MV-4-11 (cell line): ENCODE measurements at regions not wholly inside any gene's neighbourhood (a gene's known extent, or its start where the extent isn't known, plus 50 kb on each side); places are given as distances from the start of the nearest gene placed in this dataset.
"Not testable (repeated sequence)": the region's sequence is repeated elsewhere in the genome, so short reads cannot be mapped to it uniquely, and the experiment has no call there.

Experiments
- DNase-seq: peaks from one replicate; lab custom pipeline; 2025; lab: John Stamatoyannopoulos, UW

GRCh38 chr17:27095821-27096220 lies 198.1 kb upstream of the WSB1 start:
- not testable (repeated sequence) for DNase-seq

DNA sequence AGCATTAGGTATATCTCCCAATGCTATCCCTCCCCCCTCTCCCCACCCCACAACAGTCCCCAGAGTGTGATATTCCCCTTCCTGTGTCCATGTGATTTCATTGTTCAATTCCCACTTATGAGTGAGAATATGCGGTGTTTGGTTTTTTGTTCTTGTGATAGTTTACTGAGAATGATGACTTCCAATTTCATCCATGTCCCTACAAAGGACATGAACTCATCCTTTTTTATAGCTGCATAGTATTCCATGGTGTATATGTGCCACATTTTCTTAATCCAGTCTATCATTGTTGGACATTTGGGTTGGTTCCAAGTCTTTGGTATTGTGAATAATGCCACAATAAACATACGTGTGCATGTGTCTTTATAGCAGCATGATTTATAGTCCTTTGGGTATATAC lies 194.6 kb upstream of the WSB1 start:
- DNase-seq: not testable (repeated sequence)

GRCh38 chr17:27104605-27105221 lies 189.2 kb upstream of the WSB1 start:
- DNase-seq: not testable (repeated sequence)

DNA sequence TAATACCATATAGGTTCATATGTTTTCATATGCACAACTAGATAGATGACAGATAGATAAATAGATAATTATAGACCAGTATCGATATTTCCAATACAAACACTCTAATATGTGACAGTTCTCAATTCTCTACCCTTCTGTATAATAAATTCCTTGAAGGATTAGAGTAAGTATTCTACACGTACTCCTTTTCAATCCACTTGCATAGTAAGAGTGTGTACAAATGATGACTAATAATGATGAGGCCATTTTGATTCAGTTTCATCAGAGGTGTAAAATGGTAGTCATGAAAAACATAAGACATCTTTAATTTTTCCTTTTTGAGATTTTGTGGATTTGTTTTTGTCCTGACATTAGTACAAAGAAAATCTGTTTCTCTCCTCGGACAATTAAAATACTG lies 188.3 kb upstream of the WSB1 start:
- DNase-seq: no peak

DNA sequence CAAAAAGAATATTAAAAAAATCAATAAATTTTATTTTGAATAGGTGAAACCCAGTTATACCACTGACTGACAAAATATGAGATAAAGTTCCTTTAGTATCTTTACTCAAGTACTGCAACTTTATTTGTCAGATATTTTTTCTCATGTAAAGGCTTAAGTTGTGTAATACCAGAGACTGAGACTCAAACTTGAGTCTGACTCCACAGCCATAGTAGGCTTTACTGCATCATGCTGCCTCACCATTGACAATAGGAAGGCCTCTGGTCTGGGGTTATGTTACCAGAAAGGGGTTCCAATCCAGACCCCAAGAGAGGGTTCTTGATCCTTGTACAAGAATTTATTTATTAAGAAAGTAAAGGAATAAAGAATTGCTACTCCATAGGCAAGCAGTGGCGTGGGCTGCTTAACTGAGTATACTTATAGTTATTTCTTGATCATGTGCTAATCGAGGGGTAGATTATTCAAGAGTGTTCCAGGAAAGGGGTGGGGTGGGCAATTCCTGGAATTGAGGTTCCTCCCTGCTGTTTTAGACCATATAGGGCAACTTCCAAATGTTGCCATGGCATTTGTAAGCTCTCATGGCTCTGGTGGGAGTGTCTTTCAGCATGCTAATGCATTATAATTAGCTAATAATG lies 187.4 kb upstream of the WSB1 start:
- DNase-seq: no peak

DNA sequence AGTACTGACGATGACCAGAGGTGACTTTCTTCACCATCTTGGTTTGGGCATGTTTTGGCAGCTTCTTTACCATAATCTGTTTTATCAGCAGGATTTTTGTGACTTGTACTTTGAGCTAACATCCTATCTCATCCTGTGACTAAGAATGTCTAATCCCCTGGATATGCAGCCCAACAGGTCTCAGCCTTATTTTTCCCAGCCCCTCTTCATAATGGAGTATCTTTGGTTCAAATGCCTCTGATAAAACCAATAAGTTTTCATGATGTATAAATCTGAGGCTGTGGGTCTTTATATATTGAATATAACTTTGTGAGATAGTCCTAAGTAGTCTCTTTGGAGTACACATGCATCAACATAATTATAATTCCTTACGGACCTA lies 186.9 kb upstream of the WSB1 start:
- DNase-seq: no peak

- DNase-seq: not testable (repeated sequence)
Observed at GRCh38 chr17:27107386-27108328, 186.3 kb upstream of the WSB1 start.

DNA sequence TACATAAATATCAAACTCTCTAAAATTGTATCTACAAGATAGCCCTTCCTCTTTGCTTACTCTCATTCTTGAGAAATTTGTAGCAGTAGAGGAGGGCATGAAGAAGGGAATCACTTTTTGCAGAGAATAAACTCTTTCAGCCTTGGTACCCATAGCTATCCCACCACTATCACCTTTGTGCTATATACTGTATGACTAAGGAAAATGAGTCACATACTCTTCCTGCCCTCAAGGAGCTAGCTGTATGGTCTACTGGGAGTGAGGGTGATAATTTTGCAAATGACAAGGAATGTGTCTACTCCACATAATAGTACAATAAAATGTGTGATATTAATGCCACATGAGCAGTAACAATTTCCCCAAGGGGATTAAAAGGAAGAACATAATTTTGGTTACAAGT lies 184.6 kb upstream of the WSB1 start:
- DNase-seq: no peak

- no peak for DNase-seq
Observed at GRCh38 chr17:27153005-27153404, 140.9 kb upstream of the WSB1 start.

GRCh38 chr17:27155866-27156265 lies 138.0 kb upstream of the WSB1 start:
- no peak for DNase-seq

GRCh38 chr17:27157297-27157696 lies 136.6 kb upstream of the WSB1 start:
- no peak for DNase-seq

GRCh38 chr17:27157898-27158297 lies 136.0 kb upstream of the WSB1 start:
- DNase-seq: no peak

GRCh38 chr17:27158382-27158781 lies 135.5 kb upstream of the WSB1 start:
- DNase-seq: no peak

DNA sequence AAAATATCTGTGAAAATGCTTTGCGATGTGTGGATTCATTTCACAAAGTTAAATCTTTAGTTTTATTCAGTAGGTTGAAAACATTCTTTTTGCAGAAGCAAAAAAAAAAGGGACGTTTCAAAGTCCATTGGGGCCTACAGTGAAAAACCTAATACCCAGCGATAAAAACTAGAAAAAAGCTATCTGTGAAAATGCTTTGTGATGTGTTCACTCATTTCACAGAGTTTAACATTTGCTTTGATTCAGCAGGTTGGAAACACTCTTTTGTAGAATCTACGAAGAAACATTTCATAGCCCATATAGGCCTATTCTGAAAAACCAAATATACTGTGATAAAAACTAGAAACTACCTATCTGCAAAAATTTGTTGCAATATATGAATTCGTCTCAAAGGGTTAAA lies 113.6 kb upstream of the WSB1 start:
- DNase-seq: no peak

- DNase-seq: peak; percentile 79
Observed at GRCh38 chr17:27181379-27181925, 112.5 kb upstream of the WSB1 start.

DNA sequence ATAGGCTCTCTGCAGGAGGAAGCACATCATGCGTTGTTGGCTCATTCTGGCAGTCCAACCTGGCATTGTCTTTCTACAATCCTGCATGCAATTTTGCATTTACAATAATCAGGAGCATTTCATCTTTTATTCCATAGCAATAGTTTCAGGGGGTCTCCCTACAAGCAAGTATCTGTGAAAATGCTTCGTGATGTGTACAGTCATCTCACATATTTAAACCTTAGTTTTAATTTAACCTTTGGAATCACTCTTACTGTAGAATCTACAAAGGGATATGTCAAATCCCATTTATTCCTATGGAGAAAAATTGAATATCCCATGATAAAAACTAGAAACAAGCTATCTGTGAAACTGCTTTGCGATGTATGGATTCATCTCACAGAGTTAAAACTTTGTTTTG lies 112.0 kb upstream of the WSB1 start:
- no peak for DNase-seq

DNA sequence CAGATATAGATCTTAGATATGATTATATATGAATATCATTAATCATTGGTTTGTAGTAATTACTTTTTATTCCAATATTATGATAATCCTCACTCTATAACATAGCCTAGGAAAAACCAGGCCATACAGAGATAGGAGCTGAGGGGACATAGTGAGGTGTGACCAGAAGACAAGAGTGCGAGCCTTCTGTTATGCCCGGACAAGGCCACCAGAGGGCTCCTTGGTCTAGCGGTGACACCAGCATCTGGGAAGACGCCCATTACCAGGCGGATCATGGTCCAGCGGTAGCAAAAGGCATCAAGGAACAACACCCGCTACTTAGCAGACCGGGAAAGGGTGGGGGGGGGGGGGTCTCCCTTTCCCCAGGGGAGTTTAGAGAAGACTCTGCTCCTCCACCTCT lies 96.4 kb upstream of the WSB1 start:
- not testable (repeated sequence) for DNase-seq

DNA sequence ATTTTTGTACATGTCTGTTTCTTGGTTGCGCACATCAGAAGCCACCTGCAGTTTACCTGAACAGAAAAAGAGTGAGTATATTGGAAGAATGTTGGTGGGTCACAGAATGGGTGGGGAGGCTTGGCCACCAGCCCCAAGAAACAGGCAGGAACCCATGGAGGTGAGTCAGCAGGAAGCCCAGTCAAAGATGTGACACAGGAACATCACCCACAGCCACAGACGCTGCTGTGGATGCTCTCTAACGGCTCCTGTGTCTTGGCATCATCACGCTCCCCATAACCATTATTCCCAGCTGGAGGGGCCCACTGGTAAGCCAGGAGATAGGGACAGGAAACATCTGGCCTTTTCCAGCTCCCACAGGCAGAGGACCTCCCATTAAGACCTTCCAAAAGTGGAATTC lies 94.0 kb upstream of the WSB1 start:
- no peak for DNase-seq

DNA sequence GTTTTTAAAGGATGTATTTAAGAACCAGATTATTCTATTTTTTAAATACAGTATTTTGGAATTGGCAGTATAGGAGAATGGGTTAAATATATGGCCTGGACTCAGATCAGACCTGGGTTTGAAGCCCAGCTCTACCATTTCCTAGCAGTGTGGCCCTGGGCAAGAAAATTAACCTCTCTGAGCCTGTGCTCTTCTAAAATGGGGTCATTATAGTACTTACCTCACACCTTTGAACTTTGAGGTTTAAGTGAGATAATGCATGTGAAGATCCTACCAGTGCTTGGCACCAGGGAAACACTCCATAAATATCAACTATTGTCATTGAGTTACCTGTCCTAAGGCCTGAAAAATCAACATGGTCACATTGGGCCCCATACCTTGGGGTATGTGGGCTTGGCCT lies 93.4 kb upstream of the WSB1 start:
- DNase-seq: no peak

DNA sequence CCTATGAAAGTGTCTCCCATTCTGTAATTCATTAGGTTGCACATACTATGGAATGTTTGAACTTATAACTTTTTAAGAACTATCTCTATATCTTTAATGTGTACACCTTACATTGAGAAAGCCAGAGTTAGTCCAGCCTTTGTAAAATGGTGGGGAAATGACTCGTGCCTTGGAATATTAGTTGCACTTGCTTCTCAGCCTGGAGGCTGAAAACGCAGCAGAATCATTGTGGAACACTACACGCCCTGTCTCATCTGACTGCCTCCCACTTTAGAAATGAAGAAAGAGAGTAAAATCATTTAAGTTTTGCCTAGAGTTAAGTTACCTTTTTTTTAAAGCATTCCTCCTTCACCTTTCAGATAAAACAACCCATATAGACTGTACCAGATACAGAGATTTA lies 90.7 kb upstream of the WSB1 start:
- no peak for DNase-seq

DNA sequence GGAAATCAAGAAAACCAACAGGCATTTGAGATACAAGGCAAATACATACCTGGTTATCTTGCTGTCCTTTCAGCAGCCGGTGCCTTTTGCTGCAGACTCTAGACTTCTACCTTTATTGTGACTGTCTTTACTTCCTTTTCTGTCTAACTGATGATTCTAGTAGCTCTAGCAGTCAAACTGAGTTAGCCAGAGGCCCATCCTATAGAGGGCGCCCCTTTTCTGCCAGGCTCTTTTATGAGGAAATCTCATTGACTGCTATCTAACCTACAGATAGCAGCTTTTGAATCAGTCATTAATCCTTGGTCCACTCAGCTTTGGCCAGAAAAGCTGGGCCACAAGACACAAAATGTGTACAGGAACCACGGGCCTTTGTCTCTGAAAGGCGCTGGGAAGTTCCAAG lies 87.5 kb upstream of the WSB1 start:
- DNase-seq: peak; percentile 61

DNA sequence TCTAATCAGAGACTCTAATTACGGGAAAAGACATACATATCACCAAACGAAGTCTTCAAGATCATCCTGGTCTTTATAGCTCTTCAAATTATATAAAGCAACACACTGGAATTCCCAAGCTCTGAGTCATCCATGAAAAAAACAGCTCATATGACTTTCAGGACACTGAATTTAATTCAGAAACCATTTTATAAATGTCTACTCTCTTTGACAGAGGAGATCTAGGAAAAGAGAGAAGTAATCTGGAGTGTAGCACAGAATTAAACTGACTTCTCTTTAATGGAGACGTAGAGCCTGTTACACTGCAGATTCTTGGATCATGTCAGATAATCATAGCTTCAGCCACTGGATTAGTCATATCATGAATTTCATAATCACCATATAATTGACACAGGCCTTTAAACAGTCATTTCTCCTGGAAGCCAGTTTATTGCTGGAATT lies 86.8 kb upstream of the WSB1 start:
- peak; percentile 81 for DNase-seq

DNA sequence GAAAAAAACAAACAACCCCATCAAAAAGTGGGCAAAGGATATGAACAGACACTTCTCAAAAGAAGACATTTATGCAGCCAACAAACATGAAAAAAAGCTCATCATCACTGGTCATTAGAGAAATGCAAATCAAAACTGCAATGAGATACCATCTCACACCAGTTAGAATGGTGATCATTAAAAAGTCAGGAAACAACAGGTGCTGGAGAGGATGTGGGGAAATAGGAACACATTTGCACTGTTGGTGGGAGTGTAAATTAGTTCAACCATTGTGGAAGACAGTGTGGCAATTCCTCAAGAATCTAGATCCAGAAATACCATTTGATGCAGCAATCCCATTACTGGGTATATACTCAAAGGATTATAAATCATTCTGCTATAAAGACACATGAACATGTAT lies 85.5 kb upstream of the WSB1 start:
- not testable (repeated sequence) for DNase-seq
